Erythroblast (primary cell): ENCODE measurements at regions not wholly inside any gene's neighbourhood (a gene's known extent, or its start where the extent isn't known, plus 50 kb on each side); places are given as distances from the start of the nearest gene placed in this dataset.

Experiments used
- GATA1 ChIP-seq: IDR thresholded peaks from 2 replicates; pipeline ENCODE4 v1.6.1; 2011; ENCODE audit warnings: low read depth, mild to moderate bottlenecking, control low read depth, low read length, moderate library complexity
- POLR2A ChIP-seq: IDR thresholded peaks from 2 replicates; pipeline ENCODE4 v1.6.1; 2011; ENCODE audit warnings: mild to moderate bottlenecking, low read length

DNA sequence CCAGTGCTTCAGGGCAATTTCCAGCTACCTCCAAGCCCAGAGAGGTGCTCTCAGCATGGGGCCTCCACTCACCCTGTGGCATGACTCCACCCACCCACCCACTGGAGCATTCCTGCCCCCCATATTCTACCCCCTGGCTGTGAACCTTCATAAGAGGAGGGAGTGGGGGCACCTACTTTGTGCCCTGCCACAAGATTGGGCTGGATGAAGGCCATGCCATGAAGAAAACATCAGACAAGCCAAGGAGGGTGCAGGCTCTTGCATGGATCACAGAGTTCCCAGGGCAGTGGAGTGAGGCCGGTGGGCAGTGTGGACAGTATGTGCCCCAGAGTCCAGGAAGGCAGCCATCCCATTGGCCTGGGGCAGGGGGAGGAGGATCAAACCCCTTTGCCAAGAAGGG, 97.8 kb downstream of the UQCRFS1 start:
- TF ChIP-seq POLR2A, result no peak
- TF ChIP-seq GATA1, result no peak
